ENCODE measurements at regions not wholly inside any gene's neighbourhood (a gene's known extent, or its start where the extent isn't known, plus 50 kb on each side); places are given as distances from the start of the nearest gene placed in this dataset.

GRCh38 chr2:66137606-66138130 lies 297.3 kb upstream of the MEIS1 start (continued):
- no peak for TF ChIP-seq KLF10 (tag by site-specific recombination; IDR thresholded peaks at IDR 0.05)
- TF ChIP-seq, protein P1, sequence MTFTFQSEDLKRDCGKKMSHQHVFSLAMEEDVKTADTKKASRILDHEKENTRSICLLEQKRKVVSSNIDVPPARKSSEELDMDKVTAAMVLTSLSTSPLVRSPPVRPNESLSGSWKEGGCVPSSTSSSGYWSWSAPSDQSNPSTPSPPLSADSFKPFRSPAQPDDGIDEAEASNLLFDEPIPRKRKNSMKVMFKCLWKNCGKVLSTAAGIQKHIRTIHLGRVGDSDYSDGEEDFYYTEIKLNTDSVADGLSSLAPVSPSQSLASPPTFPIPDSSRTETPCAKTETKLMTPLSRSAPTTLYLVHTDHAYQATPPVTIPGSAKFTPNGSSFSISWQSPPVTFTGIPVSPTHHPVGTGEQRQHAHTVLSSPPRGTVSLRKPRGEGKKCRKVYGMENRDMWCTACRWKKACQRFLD (tag by site-specific recombination; IDR thresholded peaks at IDR 0.05), result no peak
- TF ChIP-seq ZNF19 (tag by site-specific recombination; IDR thresholded peaks at IDR 0.05; ENCODE audit: low read depth), result no peak
- no peak for TF ChIP-seq PRDM4 (tag by site-specific recombination; IDR thresholded peaks at IDR 0.05)
- TF ChIP-seq SCRT2 (tag by site-specific recombination; IDR thresholded peaks at IDR 0.05), result no peak

DNA sequence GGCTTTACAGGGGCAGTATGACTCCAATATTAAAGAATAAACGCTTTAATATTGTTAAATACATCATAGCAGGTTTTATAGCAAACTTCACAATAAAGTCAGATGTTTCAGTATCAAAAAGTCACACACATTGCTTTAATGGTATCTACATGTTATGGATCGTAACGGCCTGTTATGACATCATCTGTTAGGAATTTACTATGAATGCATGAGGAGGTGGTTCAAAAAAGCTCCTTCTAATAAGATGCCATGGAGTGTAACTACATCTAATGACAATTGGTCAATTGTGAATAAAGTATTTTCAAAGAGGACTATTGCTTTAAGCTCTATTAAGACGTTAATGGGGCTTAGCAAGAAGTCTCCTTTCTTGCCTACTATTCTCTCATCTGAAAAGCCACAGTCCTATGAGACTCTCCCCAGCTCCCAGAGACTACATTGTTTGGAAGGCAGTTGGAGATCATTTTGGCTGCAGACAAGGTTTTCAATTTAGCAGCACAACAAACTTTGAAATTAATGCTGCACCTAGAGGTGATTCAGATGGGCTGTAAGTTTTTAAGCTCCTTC lies 300.7 kb upstream of the MEIS1 start:
- ChIA-PET POLR2A (interaction anchor here (0.9 kb wide), 1 partner anchor 299 kb away, joined by 3 read pairs; no protein-coding TSS in a partner anchor), CTCF (interaction anchor here (0.6 kb wide), 1 partner anchor 151 kb away, joined by 6 read pairs; no protein-coding TSS in a partner anchor)
- Histone ChIP-seq H3K4me3 (ENCODE audit: low read depth, low read length) (no peak overlapping the region), H3K27ac (ENCODE audit: extremely low read depth, low read depth, low read length) (no peak overlapping the region), H3K9me3 (ENCODE audit: control insufficient read depth, insufficient read depth, low read depth, low read length) (no peaks in the 10 kb centered on the region), H3K36me3 (ENCODE audit: control insufficient read depth in 2 of 2, insufficient read depth in 1 of 2, low read length in 2 of 2) (no peaks in the 10 kb centered on the region), H3K4me1 (ENCODE audit: control insufficient read depth, insufficient read depth, low read length) (no peaks in the 10 kb centered on the region)
- TF ChIP-seq ATF2 (tag by site-specific recombination; IDR thresholded peaks at IDR 0.05; ENCODE audit: low read depth) (peak; percentile 61; the same call in 1 of the 2 replicates), ZNF600 (tag by site-specific recombination; IDR thresholded peaks at IDR 0.05) (0 out of 2 replicates have a peak, but pooled peaks have one; percentile 39), ZNF610 (tag by site-specific recombination; IDR thresholded peaks at IDR 0.05; ENCODE audit: borderline replicate concordance) (no peak), ZNF837 (tag by site-specific recombination; IDR thresholded peaks at IDR 0.05) (no peak)

- TF ChIP-seq ZNF776 (tag by site-specific recombination; IDR thresholded peaks at IDR 0.05; ENCODE audit: borderline replicate concordance) (no peak), ZNF311 (tag by site-specific recombination; IDR thresholded peaks at IDR 0.05; ENCODE audit: borderline replicate concordance) (no peak), ZNF514 (tag by site-specific recombination; IDR thresholded peaks at IDR 0.05) (no peak), ZNF221 (tag by site-specific recombination; IDR thresholded peaks at IDR 0.05; ENCODE audit: borderline replicate concordance) (no peak)
- H3K36me3 ChIP-seq (ENCODE audit: control insufficient read depth in 2 of 2, insufficient read depth in 1 of 2, low read length in 2 of 2), result no peaks in the 10 kb centered on the region
- CTCF ChIA-PET, result no interaction called here
- no peak overlapping the region for H3K4me3 ChIP-seq (ENCODE audit: low read depth, low read length)
- H3K27ac ChIP-seq (ENCODE audit: extremely low read depth, low read depth, low read length), result no peak overlapping the region
- no peaks in the 10 kb centered on the region for H3K9me3 ChIP-seq (ENCODE audit: control insufficient read depth, insufficient read depth, low read depth, low read length)
- H3K4me1 ChIP-seq (ENCODE audit: control insufficient read depth, insufficient read depth, low read length), result no peaks in the 10 kb centered on the region
- POLR2A ChIA-PET, result no interaction called here
Measured at GRCh38 chr2:66127656-66128055, 307.3 kb upstream of the MEIS1 start.

- H3K27ac ChIP-seq (ENCODE audit: extremely low read depth, low read depth, low read length), result no peak overlapping the region
- H3K36me3 ChIP-seq (ENCODE audit: control insufficient read depth in 2 of 2, insufficient read depth in 1 of 2, low read length in 2 of 2), result no peaks in the 10 kb centered on the region
- H3K4me1 ChIP-seq (ENCODE audit: control insufficient read depth, insufficient read depth, low read length), result no peaks in the 10 kb centered on the region
- POLR2A ChIA-PET, result no interaction called here
- H3K4me3 ChIP-seq (ENCODE audit: low read depth, low read length), result no peak overlapping the region
- CTCF ChIA-PET, result no interaction called here
- no peaks in the 10 kb centered on the region for H3K9me3 ChIP-seq (ENCODE audit: control insufficient read depth, insufficient read depth, low read depth, low read length)
- TF ChIP-seq ZSCAN18 (tag by site-specific recombination; IDR thresholded peaks at IDR 0.05) (no peak), MZF1 (tag by site-specific recombination; IDR thresholded peaks at IDR 0.05; ENCODE audit: borderline replicate concordance) (no peak), ZNF114 (tag by site-specific recombination; IDR thresholded peaks at IDR 0.05) (no peak), ZBTB1 (tag by site-specific recombination; IDR thresholded peaks at IDR 0.05) (no peak), ZNF513 (tag by site-specific recombination; IDR thresholded peaks at IDR 0.05) (no peak), ZNF747 (tag by site-specific recombination; IDR thresholded peaks at IDR 0.05) (no peak), ZFP3 (tag by site-specific recombination; IDR thresholded peaks at IDR 0.05; ENCODE audit: low read depth) (no peak), ZNF37A (tag by site-specific recombination; IDR thresholded peaks at IDR 0.05) (no peak), ZNF174 (tag by site-specific recombination; IDR thresholded peaks at IDR 0.05) (no peak)
Measured at GRCh38 chr2:66127061-66127460, 307.9 kb upstream of the MEIS1 start.
